ENCODE measurements at regions not wholly inside any gene's neighbourhood (a gene's known extent, or its start where the extent isn't known, plus 50 kb on each side); places are given as distances from the start of the nearest gene placed in this dataset.
"Not testable (repeated sequence)": the region's sequence is repeated elsewhere in the genome, so short reads cannot be mapped to it uniquely, and the experiment has no call there.

GRCh38 chr3:6697722-6698121, 163.2 kb upstream of the GRM7 start:
- TF ChIP-seq CTCF (IDR thresholded peaks at IDR 0.05; ENCODE audit: unreplicated experiment) = no peak
- DNase-seq (ENCODE audit: low spot score, unreplicated experiment) = no peak
- Mint-ChIP-seq H3K4me3 (ENCODE audit: low read depth) (no peak overlapping the region), H3K4me1 (ENCODE audit: low read depth) (no peaks in the 10 kb centered on the region), H3K9me3 (ENCODE audit: low read depth) (peaks cover 5% of the 10 kb centered on the region), H3K27ac (no peak overlapping the region), H3K36me3 (ENCODE audit: insufficient read depth) (no peaks in the 10 kb centered on the region), H3K27me3 (no peaks in the 10 kb centered on the region)

- not testable (repeated sequence) for H3K4me1 Mint-ChIP-seq (ENCODE audit: low read depth); DNase-seq (ENCODE audit: low spot score, unreplicated experiment); H3K27me3 Mint-ChIP-seq; H3K27ac Mint-ChIP-seq; H3K4me3 Mint-ChIP-seq (ENCODE audit: low read depth); H3K36me3 Mint-ChIP-seq (ENCODE audit: insufficient read depth)
- peaks cover 13% of the 10 kb centered on the region for H3K9me3 Mint-ChIP-seq (ENCODE audit: low read depth)
Measured at GRCh38 chr3:6704817-6705216, 156.1 kb upstream of the GRM7 start.

GRCh38 chr3:6706777-6707176, 154.1 kb upstream of the GRM7 start:
- Mint-ChIP-seq H3K4me1 (ENCODE audit: low read depth) (no peaks in the 10 kb centered on the region), H3K36me3 (ENCODE audit: insufficient read depth) (no peaks in the 10 kb centered on the region), H3K4me3 (ENCODE audit: low read depth) (no peak overlapping the region), H3K27me3 (no peaks in the 10 kb centered on the region), H3K9me3 (ENCODE audit: low read depth) (peaks cover 13% of the 10 kb centered on the region), H3K27ac (no peak overlapping the region)
- no peak for TF ChIP-seq CTCF (IDR thresholded peaks at IDR 0.05; ENCODE audit: unreplicated experiment)
- DNase-seq (ENCODE audit: low spot score, unreplicated experiment) = no peak

GRCh38 chr3:6709178-6709577, 151.7 kb upstream of the GRM7 start:
- Mint-ChIP-seq H3K9me3 (ENCODE audit: low read depth) (peaks cover 2% of the 10 kb centered on the region), H3K4me3 (ENCODE audit: low read depth) (no peak overlapping the region), H3K36me3 (ENCODE audit: insufficient read depth) (no peaks in the 10 kb centered on the region), H3K27me3 (no peaks in the 10 kb centered on the region), H3K27ac (no peak overlapping the region), H3K4me1 (ENCODE audit: low read depth) (no peaks in the 10 kb centered on the region)
- no peak for DNase-seq (ENCODE audit: low spot score, unreplicated experiment)
- TF ChIP-seq CTCF (IDR thresholded peaks at IDR 0.05; ENCODE audit: unreplicated experiment) = no peak

- no peak overlapping the region for H3K27ac Mint-ChIP-seq
- no peaks in the 10 kb centered on the region for H3K27me3 Mint-ChIP-seq
- H3K36me3 Mint-ChIP-seq (ENCODE audit: insufficient read depth) = no peaks in the 10 kb centered on the region
- H3K9me3 Mint-ChIP-seq (ENCODE audit: low read depth) = no peaks in the 10 kb centered on the region
- no peak for DNase-seq (ENCODE audit: low spot score, unreplicated experiment)
- TF ChIP-seq CTCF (IDR thresholded peaks at IDR 0.05; ENCODE audit: unreplicated experiment) = no peak
- H3K4me3 Mint-ChIP-seq (ENCODE audit: low read depth) = no peak overlapping the region
- peaks cover 6% of the 10 kb centered on the region for H3K4me1 Mint-ChIP-seq (ENCODE audit: low read depth)
Measured at GRCh38 chr3:6714962-6715361, 146.0 kb upstream of the GRM7 start.

GRCh38 chr3:6716420-6716819, 144.5 kb upstream of the GRM7 start:
- H3K36me3 Mint-ChIP-seq (ENCODE audit: insufficient read depth) = no peaks in the 10 kb centered on the region
- peaks cover 6% of the 10 kb centered on the region for H3K4me1 Mint-ChIP-seq (ENCODE audit: low read depth)
- H3K4me3 Mint-ChIP-seq (ENCODE audit: low read depth) = no peak overlapping the region
- H3K27ac Mint-ChIP-seq = no peak overlapping the region
- H3K9me3 Mint-ChIP-seq (ENCODE audit: low read depth) = no peaks in the 10 kb centered on the region
- TF ChIP-seq CTCF (IDR thresholded peaks at IDR 0.05; ENCODE audit: unreplicated experiment) = no peak
- DNase-seq (ENCODE audit: low spot score, unreplicated experiment) = no peak
- H3K27me3 Mint-ChIP-seq = no peaks in the 10 kb centered on the region
